Adrenal gland (tissue), 5 donors: ENCODE measurements at regions not wholly inside any gene's neighbourhood (a gene's known extent, or its start where the extent isn't known, plus 50 kb on each side); places are given as distances from the start of the nearest gene placed in this dataset.

Experiments
- POLR2A ChIP-seq, 2 donors: fragments of 450-650 bp; IDR thresholded peaks; one replicate each; pipeline ENCODE4 v1.6.1; 2017; ENCODE audit warnings: antibody characterized with exemption in 2 of 2, mild to moderate bottlenecking in 2 of 2, moderate library complexity in 1 of 2
- TF ChIP-seq, protein P1 (sequence below), 6 experiments: fragments of 450-650 bp in 4 of 6; fragments of 200-600 bp in 2 of 6; sonication (generic) in 1 of 6; IDR thresholded peaks; 1 replicate in 5 of 6; 2 replicates in 1 of 6; pipeline versions ENCODE4 v1.5.1 to v1.8.0; 2016 to 2021; ENCODE audit warnings: antibody characterized with exemption in 6 of 6, mild to moderate bottlenecking in 2 of 6, moderate library complexity in 1 of 6
- donor health status: DM: no; HTN: no; CAD: no.

DNA sequence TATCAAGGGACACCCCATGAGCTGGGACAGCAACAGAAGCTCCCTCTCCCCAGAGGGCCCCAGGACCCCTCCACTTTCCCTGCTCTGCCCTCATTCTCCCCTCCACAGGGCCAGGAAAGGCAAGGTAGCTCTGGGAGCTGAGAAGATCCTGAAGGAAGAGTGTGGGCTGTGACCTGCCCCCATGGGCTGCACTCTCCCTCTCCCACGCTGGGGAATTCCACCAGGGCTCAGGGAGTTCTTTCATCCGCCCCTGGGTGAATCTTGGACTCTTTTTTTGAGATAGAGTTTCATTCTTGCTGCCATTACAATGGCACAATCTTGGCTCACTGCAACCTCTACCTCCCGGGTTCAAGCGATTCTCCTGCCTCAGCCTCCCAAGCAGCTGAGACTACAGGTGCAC is 73.8 kb downstream of the C9orf50 start:
- TF ChIP-seq POLR2A (IDR thresholded peaks at IDR 0.05), result no peak
- TF ChIP-seq, protein P1, sequence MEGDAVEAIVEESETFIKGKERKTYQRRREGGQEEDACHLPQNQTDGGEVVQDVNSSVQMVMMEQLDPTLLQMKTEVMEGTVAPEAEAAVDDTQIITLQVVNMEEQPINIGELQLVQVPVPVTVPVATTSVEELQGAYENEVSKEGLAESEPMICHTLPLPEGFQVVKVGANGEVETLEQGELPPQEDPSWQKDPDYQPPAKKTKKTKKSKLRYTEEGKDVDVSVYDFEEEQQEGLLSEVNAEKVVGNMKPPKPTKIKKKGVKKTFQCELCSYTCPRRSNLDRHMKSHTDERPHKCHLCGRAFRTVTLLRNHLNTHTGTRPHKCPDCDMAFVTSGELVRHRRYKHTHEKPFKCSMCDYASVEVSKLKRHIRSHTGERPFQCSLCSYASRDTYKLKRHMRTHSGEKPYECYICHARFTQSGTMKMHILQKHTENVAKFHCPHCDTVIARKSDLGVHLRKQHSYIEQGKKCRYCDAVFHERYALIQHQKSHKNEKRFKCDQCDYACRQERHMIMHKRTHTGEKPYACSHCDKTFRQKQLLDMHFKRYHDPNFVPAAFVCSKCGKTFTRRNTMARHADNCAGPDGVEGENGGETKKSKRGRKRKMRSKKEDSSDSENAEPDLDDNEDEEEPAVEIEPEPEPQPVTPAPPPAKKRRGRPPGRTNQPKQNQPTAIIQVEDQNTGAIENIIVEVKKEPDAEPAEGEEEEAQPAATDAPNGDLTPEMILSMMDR (IDR thresholded peaks at IDR 0.05), result no peak
